GM21723 (cell line): ENCODE measurements at regions not wholly inside any gene's neighbourhood (a gene's known extent, or its start where the extent isn't known, plus 50 kb on each side); places are given as distances from the start of the nearest gene placed in this dataset.

Source experiments
- ATAC-seq: cut with Tn5 transposase; IDR thresholded peaks from one replicate; pipeline ENCODE4 v1.9.1; 2021; ENCODE audit warnings: mild to moderate bottlenecking, moderate library complexity; ENCODE audit not compliant: unreplicated experiment

DNA sequence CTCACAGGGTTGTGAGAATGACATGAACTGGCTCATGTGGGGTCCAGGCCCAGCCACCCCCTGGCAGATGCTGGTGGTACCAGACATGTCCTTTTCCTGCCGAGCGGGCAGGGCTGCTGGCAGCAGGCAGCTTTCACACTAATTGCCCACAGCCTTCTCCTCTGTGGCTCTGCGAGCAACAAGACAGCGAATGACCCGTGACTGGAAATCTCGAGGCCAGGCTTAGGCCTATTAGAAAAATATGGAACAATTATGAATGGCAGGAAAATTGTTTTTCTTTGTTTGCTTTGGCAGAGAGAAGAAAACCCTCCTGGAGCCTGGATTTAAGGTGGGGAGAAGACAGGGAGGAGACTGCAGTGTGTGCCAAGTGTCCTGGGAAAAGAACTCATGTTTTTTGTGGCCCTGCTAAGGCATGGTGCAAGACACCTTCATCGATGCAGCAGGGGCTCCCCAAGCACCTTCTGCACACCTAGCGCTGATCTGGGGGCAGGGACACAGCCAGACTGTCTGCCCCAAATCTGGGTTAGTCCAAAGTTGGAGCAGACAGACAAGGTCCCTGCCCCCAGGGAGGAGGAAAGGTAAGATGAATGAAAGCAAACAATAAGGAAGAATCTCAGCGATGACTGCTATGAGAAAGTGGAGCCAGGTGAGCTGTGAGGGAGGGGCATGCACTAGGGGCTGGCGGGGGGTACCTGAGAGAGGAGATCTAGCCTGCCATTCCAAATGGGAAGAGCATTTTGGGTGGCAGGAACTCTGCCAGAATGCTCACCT, 193.8 kb upstream of the TLE3 start:
- ATAC-seq: no peak

DNA sequence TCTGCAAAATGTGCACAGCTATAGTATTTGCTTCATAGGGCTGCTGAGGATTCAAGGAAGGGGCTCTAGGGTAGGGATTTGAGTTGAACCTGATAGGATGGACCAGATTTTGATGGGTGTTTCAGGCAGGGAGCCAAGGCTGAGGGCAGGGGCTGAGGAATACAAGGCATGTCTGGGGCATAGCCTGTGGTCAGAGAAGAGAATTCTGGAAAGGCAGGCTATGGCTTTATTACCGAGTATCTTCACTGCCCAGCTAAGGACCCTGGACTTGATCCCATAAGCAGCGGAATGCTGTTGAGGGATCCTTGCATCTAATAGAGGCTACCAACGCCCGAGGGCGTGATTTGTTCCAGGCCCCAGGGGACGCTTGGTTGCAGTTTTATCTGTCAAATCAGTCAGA, 193.0 kb upstream of the TLE3 start:
- ATAC-seq: no peak

DNA sequence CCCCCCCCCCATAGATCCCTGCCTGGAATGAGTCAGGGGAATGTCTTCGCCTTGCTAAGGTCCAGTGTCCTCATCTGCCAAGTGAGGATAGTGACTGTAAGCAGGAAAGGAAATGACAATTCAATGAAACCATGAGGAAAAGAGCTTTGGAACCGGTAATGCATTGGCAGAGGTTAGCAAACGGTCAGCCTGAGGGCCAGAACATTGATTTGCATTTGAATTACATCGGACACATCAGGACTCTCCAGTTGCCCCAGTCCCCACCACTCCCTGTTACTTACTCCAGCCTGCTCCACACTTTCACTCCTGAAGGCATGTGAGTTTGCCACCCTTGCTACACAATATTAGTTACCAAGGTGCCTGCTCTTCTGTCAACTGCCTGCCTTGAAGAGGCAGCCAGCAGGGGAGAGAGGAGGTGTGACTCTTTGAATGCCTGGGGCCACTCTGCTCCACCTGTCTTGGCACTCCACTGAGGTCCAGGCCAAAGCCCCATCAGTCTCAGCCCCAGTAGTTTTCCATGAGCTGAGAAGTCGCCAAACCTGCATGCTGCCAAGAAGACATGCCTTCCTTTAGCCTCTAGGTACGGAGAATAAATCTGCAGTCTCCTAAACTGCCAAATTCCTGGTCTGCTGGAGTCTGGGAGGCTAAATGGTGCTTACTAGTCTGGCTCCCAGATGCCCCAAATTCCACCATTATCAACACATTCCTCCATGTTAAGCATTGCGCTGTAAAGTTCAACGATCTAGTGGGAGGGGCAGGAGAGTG, 191.7 kb upstream of the TLE3 start:
- no peak for ATAC-seq

DNA sequence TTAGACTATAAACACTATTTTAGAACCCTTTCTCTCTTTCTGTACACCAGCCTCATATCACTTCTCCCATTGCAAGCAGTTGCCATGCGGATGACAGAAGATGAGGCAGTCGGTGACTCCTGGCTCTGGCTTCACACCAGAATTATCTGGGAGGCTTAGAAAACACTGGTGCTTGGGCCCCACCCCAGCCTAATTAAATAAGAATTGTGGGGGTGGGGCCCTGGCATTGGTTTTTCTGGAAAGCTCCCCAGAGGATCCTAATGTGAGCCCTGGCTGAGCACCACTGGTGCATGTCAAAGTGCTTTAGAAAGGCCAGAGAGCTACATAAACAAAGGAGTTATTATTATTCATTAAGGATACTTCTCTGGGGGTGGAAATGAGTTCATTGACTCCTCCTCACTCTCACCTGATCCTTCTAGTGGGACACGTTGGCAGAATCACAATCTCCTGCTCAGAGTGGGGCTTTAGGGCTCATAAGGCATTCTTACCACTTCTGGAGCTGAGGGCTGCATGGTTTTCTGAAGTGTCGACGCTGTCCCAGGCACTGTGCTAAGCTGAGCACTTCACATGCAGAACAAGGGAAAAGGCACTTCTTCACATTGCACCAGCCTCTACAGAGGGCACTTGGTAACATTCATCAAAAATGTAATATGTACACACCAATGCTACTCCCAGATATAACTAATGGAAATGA, 188.5 kb upstream of the TLE3 start:
- ATAC-seq: no peak

DNA sequence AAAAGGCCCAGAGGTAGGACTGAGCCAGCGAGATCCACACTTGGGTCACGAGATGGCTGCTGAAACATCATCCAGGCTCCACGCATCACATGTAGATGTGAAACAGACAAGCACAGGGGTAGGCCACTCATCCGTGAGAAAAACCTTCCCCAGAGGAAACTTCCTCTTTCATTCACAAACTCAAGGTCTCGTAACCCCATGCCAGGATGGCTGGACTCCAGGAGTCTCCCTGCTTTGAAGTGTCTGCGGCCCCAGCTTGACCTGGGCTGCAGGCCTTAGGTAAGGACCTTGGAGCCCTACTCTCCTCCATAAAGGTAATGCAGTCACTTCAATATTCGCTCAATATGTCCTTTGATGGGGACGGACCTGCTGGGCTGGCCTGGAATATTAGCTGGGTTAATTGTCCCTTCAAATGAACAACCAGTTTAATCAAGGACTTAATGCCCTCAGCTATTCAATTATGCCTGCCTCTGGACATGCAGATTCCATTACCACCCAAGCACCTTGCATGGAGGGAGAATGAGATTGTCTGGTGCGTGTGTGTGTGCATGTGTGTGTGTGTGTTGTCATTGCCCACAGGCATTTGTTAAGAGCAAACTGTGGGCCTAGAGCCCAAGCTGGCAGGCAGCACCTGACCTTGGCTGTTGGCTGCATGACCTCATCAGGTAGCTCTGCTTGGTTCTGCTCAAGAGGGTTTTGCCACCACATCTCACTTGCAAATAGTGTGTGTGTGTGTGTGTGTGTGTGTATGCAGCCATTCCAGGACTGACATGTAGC, 186.9 kb upstream of the TLE3 start:
- no peak for ATAC-seq

GRCh38 chr15:70283511-70283910, 185.8 kb upstream of the TLE3 start:
- no peak for ATAC-seq

- no peak for ATAC-seq
Measured at GRCh38 chr15:70281811-70282307, 184.1 kb upstream of the TLE3 start.

GRCh38 chr15:70281261-70281810, 183.6 kb upstream of the TLE3 start:
- no peak for ATAC-seq

- ATAC-seq: no peak
Measured at GRCh38 chr15:70280781-70281180, 183.1 kb upstream of the TLE3 start.

DNA sequence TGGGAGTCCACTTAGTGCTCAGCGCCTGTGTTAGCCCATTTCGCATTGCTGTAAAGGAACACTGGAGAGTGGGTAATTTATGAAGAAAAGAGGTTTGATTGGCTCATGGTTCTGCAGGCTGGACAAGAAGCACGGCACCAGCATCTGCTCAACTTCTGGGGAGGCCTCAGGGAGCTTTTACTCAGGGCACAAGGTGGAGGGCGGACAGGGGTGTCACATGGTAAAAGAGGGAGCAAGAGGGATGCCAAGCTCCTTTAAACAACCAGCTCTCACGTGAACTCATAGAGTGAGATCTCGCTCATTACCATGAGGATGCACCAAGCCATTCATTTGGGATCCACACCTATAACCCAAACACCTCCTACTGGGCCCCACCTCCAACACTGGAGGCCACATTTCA, 181.4 kb upstream of the TLE3 start:
- no peak for ATAC-seq

DNA sequence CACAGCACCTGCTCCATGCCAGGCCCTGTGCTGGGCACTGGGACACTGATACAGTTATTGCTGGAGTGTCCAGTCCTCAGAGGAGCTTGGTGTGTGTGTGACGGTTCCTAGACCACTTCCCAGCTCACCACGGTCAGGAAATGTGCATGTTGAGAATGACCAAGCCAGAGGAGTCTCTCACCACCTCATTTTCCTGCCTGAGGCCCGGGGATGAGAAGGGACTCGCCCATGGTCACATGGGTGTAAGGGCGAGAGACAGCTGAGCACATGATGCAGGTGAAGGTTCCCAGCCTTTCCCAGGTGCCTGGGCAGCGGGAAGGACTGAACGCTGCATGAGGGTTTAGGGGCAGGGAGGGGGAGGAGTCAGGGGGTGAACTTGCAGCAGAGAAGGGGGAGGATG, 180.9 kb upstream of the TLE3 start:
- ATAC-seq: no peak

GRCh38 chr15:70277556-70277955, 179.8 kb upstream of the TLE3 start:
- ATAC-seq: no peak

- no peak for ATAC-seq
Measured at GRCh38 chr15:70276401-70276800, 178.7 kb upstream of the TLE3 start.

GRCh38 chr15:70275461-70276138, 177.9 kb upstream of the TLE3 start:
- ATAC-seq: no peak

GRCh38 chr15:70274908-70275307, 177.2 kb upstream of the TLE3 start:
- no peak for ATAC-seq

GRCh38 chr15:70274255-70274880, 176.7 kb upstream of the TLE3 start:
- no peak for ATAC-seq

- ATAC-seq: no peak
Measured at GRCh38 chr15:70273808-70274207, 176.1 kb upstream of the TLE3 start.

DNA sequence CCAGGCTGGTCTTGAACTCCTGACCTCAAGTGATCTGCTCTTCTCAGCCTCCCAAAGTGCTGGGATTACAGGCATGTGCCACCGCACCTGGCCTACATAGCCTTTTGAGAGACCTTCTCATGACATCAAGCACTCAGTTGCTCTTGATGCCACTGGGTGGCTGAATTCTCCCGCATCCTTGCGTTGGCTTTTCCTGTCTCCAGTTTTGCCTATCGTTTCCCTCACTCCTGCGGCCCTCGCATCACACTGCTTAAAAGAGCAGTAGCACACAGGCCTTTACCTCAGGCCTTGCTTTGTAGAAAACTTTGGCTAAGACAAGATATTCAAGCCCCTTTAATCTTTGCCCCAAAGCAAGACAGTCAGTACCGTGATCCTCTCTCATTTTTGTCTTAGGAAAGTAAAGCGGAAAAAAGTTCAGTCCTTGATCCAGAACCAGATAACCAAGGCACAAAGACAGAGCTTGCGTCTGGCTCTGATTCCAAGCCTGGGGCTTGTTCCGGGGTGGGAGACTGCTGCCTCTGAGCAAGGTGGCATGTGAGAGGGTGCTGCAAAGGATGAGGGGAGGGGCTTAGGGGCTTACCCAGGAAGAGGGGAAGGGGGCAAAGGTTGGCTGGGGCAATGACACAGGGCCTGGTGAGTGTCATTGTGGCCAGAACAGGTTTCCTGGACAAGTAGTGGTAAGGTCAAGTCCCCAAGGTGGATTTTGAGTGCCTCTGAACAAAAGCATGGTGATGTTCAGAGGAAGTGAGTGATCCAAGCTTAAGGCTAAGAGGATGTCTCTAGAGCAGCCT, 175.0 kb upstream of the TLE3 start:
- ATAC-seq: no peak
